Loucy (cell line): ENCODE measurements at regions not wholly inside any gene's neighbourhood (a gene's known extent, or its start where the extent isn't known, plus 50 kb on each side); places are given as distances from the start of the nearest gene placed in this dataset.

ENCODE experiments used
- H2AFZ ChIP-seq: fragments of 200-600 bp; sonication (generic); 2 replicates; pipeline ENCODE4 v1.6.0; 2016; ENCODE audit warnings: antibody characterized with exemption, mild to moderate bottlenecking, low read length, moderate library complexity
- H3F3A ChIP-seq: fragments of 200-600 bp; 2 replicates; pipeline ENCODE4 v1.6.0; 2016; ENCODE audit warnings: antibody characterized with exemption, low read depth, mild to moderate bottlenecking
- H3K27me3 ChIP-seq: fragments of 200-600 bp; sonication (generic); 2 replicates; pipeline ENCODE4 v1.6.1; 2014; ENCODE audit warnings: low read length, mild to moderate bottlenecking; ENCODE audit not compliant: insufficient read depth, poor library complexity, severe bottlenecking
- H3K36me3 ChIP-seq: fragments of 200-600 bp; sonication (generic); 2 replicates; pipeline ENCODE4 v1.6.1; 2016; ENCODE audit warnings: low read length; ENCODE audit not compliant: insufficient read depth
- H3K4me1 ChIP-seq: fragments of 200-600 bp; sonication (generic); 2 replicates; pipeline ENCODE4 v1.5.1; 2014; ENCODE audit warnings: low read length, mild to moderate bottlenecking; ENCODE audit not compliant: insufficient read depth, poor library complexity, severe bottlenecking
- H3K4me2 ChIP-seq: fragments of 200-600 bp; sonication (generic); 2 replicates; pipeline ENCODE4 v1.6.0; 2014; ENCODE audit warnings: antibody characterized with exemption, low read length, low read depth, mild to moderate bottlenecking; ENCODE audit not compliant: poor library complexity, severe bottlenecking
- H3K4me3 ChIP-seq: fragments of 200-600 bp; sonication (generic); 2 replicates; pipeline ENCODE4 v1.5.1; 2014; ENCODE audit warnings: low read length, mild to moderate bottlenecking, mixed read lengths; ENCODE audit not compliant: poor library complexity, severe bottlenecking
- H3K79me2 ChIP-seq: fragments of 200-600 bp; sonication (generic); 2 replicates; pipeline ENCODE4 v1.6.1; 2014; ENCODE audit warnings: low read length; ENCODE audit not compliant: insufficient read depth
- H3K9ac ChIP-seq: fragments of 200-600 bp; sonication (generic); 2 replicates; pipeline ENCODE4 v1.6.0; 2014; ENCODE audit warnings: mild to moderate bottlenecking, low read depth, low read length, moderate library complexity; ENCODE audit not compliant: poor library complexity, severe bottlenecking
- H3K9me2 ChIP-seq: fragments of 200-600 bp; sonication (generic); replicated peaks from 2 replicates; pipeline ENCODE4 v1.6.1; 2016; ENCODE audit warnings: low read depth, low read length, mixed read lengths
- H3K9me3 ChIP-seq: fragments of 200-600 bp; sonication (generic); 2 replicates; pipeline ENCODE4 v1.6.1; 2014; ENCODE audit warnings: mild to moderate bottlenecking, antibody characterized with exemption, low read length, low read depth; ENCODE audit not compliant: insufficient read depth
- H4K20me1 ChIP-seq: fragments of 200-600 bp; sonication (generic); 2 replicates; pipeline ENCODE4 v1.6.0; 2014; ENCODE audit warnings: antibody characterized with exemption, low read length, mild to moderate bottlenecking; ENCODE audit not compliant: insufficient read depth, poor library complexity, severe bottlenecking
- CTCF ChIP-seq: fragments of 200-600 bp; sonication (generic); conservative IDR thresholded peaks from 2 replicates; pipeline ENCODE4 v1.5.1; 2014; ENCODE audit warnings: mild to moderate bottlenecking, antibody characterized with exemption, low read length
- EZH2phosphoT487 ChIP-seq: fragments of 200-600 bp; IDR thresholded peaks from 2 replicates; pipeline ENCODE4 v1.6.1; 2018; ENCODE audit warnings: antibody characterized with exemption, mild to moderate bottlenecking, moderate library complexity, borderline replicate concordance

GRCh38 chr22:22371031-22371541 lies 126.5 kb downstream of the VPREB1 start:
- H3K4me3 ChIP-seq, result no peak overlapping the region
- no peaks in the 10 kb centered on the region for H3K79me2 ChIP-seq
- H4K20me1 ChIP-seq, result no peaks in the 10 kb centered on the region
- H2AFZ ChIP-seq, result no peak overlapping the region
- H3K4me1 ChIP-seq, result peaks cover 17% of the 10 kb centered on the region
- H3F3A ChIP-seq, result no peaks in the 10 kb centered on the region
- no peak overlapping the region for H3K9ac ChIP-seq
- H3K27me3 ChIP-seq, result no peaks in the 10 kb centered on the region
- H3K9me3 ChIP-seq, result no peaks in the 10 kb centered on the region
- no peaks in the 10 kb centered on the region for H3K9me2 ChIP-seq
- no peaks in the 10 kb centered on the region for H3K36me3 ChIP-seq
- no peak overlapping the region for H3K4me2 ChIP-seq
- TF ChIP-seq EZH2phosphoT487, result no peak
- TF ChIP-seq CTCF, result peak; percentile 66

DNA sequence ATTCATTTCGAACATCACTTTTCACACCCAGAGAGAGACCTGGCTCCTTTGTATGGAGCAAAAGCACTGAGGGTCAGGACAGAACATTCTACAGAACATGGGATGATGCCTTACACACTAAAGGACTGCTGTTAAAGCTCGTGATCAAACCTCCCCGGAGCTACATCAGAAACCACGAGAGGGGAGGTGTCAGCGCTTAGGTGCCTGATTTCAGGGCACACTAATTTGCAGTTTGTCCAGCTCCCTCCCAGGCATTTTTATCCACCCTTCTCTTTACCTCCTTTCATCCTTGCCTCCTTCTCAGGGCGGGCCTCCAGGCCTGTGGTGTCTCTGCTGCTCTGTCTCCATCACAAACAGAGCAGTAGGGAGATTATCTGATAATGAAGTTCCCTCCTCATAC lies 127.5 kb downstream of the VPREB1 start:
- no peaks in the 10 kb centered on the region for H3K79me2 ChIP-seq
- no peak for TF ChIP-seq EZH2phosphoT487
- no peak for TF ChIP-seq CTCF
- H3K4me3 ChIP-seq, result no peak overlapping the region
- H3F3A ChIP-seq, result no peaks in the 10 kb centered on the region
- no peaks in the 10 kb centered on the region for H3K27me3 ChIP-seq
- no peak overlapping the region for H3K4me2 ChIP-seq
- H3K9ac ChIP-seq, result no peak overlapping the region
- no peaks in the 10 kb centered on the region for H3K9me2 ChIP-seq
- no peaks in the 10 kb centered on the region for H4K20me1 ChIP-seq
- no peaks in the 10 kb centered on the region for H3K36me3 ChIP-seq
- peaks cover 9% of the 10 kb centered on the region for H3K4me1 ChIP-seq
- no peak overlapping the region for H2AFZ ChIP-seq
- no peaks in the 10 kb centered on the region for H3K9me3 ChIP-seq

- TF ChIP-seq EZH2phosphoT487, result no peak
- no peak for TF ChIP-seq CTCF
- Histone ChIP-seq H3K9me2 (no peaks in the 10 kb centered on the region), H3K36me3 (no peaks in the 10 kb centered on the region), H3K79me2 (no peaks in the 10 kb centered on the region), H2AFZ (no peak overlapping the region), H3K9me3 (no peaks in the 10 kb centered on the region), H4K20me1 (no peaks in the 10 kb centered on the region), H3F3A (no peaks in the 10 kb centered on the region), H3K27me3 (no peaks in the 10 kb centered on the region), H3K4me1 (peaks cover 9% of the 10 kb centered on the region), H3K9ac (no peak overlapping the region), H3K4me3 (no peak overlapping the region), H3K4me2 (no peak overlapping the region)
These were observed 129.6 kb downstream of the VPREB1 start for GRCh38 chr22:22374163-22374562.
